Activated CD8-positive, alpha-beta memory T cell treated with anti-CD3 and anti-CD28 coated beads, Interleukin-2, amount 50 U/mL, for 48 hours (primary cell): ENCODE measurements at regions not wholly inside any gene's neighbourhood (a gene's known extent, or its start where the extent isn't known, plus 50 kb on each side); places are given as distances from the start of the nearest gene placed in this dataset.

ENCODE experiments used
- DNase-seq: peaks from one replicate; pipeline ENCODE4 v3.0.0-alpha.2; 2020

DNA sequence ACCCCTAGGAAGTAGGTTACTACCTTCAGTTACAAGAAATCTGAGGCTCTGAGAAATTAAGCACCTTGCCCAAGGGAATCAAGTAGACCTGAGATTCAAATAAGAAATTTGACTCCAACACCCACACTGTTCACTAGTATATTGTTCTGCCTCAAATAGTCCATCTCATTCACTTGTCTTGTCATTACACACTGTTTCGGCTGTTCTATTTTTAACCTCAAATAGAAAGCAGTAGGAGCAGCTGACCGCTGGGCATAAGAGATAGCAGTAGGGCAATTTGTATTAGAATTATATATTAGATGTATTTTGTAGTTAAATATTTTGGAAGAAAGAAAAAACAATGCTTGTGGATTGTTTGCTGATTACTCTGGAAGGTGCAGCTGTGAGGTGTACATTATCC is 185.1 kb downstream of the INHBA start:
- no peak for DNase-seq

DNA sequence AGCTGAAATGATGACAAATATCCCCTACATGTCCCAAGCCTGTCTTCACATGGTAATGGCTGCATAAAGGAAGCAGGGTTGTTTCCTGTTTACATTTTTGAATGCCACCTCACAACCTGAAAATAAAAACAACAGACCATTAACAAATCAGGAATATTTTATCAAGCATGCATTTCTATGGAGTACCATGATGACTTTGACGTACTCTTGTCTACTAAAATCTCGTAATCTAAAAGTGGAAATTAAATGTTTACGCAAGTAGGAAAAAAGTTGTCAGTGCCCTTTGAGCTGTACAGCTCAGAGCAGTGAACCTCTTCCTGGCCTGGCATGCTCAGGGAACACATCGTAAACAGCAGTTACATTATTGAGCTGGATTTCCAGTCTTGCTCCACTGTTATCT is 194.1 kb downstream of the INHBA start:
- DNase-seq, result no peak

DNA sequence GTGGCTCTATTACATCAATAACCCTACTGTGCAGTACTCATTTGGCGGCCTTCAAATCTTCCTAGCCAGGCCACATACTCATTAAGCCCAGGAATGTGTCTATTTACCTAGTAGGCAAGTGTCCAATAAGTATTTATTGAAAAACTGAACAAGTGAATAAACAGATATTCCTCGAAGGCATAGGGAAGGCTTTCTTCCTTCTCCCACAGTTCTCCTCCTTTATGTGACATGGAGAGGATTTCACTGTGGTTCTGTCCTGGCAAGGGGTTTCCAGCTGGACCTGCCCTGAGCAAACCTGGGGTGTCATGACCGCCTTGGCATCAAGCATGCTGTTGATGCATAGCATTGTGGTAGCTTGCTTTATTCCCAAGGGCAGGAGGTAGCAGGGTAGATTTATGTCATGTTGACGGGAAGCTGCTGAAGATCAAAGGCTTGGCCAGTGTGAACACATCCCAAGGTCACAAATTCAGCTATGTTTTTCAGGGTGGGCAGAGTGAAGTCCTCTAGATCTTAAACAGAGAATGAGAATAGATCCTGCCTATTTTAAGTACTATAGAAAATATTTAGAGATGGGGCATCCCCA is 195.1 kb downstream of the INHBA start:
- DNase-seq, result no peak

DNA sequence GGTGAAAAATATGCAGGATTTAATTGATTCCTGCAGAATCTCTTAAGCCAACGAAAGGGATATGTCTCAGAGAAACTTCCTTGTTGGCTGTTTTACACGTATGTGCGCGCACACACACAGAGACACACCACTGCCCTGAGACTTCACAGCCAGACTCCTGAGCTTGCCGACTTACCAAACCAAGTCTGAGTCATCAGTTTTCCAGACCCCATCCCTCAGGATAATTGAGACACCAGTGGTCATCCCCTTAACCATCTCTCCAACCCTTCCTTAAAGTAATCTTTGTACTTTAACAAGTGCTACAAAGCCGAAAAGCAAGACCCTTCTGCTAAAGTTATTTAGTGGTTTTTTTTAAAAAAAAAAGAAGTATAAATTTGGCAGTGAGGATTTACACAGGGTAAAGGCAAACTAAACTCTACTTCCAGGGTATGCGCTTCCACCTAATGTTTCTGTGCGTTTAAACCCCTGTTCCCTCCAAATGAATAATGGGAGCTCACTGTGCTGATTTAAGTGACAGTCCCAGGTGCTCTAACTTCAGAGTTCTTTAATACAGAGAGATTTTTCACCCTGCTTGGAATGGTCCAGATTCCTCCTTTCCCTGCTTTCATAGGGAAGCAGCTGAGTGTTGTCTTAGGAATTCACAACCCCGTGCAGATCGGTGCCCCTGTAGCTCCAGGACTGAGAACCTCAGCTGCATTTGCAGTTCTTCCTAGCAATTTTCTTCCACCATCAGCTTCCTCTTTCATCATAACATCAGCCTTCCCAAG is 198.5 kb downstream of the INHBA start:
- no peak for DNase-seq

DNA sequence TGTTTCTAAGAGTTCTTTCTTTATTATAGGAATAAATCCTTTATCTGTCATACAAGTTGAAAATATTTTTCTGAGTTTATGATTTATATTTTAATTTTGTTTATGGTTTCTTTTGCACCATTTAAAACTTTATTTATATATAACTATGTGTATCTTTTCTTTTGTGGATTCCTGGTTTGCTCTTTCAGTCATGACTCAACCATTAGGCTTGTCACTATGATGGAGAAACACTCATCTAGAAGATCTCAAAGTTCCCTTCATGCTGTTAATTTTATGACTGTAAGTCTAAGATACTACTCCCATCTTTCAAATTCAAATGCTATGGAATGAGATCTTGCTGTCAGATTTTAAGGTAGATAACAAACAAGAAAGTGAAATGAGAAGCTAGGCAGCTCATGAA is 199.5 kb downstream of the INHBA start:
- DNase-seq, result no peak

DNA sequence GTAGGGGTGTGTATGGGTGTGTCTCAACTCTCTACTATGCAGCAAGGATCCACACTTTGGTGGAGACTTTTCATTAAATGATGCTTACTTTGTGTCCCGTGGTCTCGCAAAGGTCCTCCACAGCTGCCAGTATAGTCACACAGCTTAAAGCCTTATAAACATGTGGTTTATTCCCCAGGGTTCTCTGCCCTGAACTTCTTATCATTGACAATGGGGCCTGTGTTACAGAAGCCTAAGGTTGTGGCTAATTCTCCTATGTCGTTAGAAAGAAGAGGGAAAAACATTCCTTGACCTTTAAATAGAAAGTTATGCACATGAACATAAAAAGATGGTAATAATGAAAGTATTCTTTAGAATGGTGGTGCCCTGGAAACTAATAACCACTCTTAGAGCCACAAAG is 201.4 kb downstream of the INHBA start:
- no peak for DNase-seq

DNA sequence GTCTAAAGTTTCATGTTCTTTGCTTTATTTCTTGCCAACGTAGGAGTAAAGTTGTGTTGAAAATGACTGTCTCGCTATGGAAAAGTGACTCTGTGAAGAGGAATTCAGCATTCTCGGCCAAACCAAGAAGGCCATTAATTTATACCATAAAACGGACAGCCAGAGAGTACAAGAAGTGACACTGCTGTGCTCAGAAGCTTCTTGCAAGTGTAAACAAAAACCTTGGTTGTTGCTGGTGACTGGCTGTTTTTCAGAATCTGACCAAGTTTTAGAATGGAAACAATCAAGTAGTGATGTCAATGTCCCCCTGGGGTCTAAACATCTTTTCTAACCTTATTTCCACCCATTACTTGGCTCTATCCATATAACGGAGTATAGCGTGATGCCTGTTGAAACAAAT is 201.9 kb downstream of the INHBA start:
- DNase-seq, result no peak

DNA sequence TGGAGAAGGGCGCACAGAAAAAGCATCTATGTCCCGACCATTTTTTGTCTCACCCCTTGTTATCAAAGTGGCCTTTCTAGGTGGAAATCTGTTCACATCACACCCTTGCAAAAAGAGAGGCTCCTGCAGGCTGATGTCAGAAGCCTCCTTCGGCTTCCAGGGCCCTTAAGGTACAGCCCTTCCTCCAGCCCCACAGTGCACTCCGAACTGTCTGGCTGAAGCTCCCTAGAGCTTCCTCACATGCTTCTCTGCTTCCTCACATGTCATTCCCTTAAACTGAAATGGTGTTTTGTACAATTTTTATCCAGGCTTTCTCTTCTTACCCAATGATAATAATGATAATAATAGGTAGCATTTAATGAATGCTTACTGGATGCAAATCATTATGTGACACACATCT is 210.3 kb downstream of the INHBA start:
- DNase-seq, result no peak

DNA sequence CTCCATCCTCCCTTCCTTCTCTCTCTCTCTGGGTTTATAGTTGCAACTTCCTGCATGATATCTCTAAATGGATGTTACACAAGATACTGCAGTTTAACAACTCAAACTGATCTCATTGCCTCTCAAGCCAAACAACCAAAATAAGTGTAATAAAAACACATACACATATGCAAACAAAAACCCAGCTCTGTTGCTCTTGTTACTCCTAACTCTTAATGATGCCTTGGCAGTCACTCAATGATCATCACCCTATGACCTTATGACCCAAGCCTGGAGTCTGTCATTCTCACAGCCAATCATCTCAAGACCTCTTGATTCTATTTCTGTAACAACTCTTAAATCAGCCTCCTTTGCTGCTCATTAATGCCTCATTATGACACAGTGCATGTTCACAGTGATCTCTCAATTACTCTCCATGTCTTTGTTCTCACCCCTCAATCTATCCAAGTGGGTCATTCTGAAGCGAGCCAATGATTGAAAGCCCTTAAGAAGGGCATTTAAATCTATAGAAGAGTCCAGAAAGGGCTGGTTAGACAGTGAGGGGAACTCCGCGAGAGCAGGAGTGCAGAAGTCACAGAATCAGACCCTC is 210.9 kb downstream of the INHBA start:
- no peak for DNase-seq

DNA sequence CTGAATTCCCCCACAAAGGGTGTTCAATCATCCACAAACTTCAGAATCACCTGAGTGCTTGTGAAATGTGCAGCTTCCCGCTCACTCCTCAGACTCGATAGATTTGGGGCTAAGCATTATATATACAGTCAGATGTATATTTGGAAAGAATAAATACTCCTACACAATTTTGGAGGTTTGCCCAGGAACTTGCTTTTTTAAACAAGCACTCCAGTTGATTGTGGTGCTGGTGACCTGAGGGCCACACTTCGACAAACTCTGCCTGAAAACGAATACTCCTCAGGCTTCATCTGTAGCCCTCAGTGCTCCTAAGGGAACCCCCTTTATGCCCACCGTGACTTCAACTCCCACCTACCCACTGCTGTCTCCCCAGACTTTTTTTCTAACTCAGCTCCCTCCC is 211.6 kb downstream of the INHBA start:
- no peak for DNase-seq

DNA sequence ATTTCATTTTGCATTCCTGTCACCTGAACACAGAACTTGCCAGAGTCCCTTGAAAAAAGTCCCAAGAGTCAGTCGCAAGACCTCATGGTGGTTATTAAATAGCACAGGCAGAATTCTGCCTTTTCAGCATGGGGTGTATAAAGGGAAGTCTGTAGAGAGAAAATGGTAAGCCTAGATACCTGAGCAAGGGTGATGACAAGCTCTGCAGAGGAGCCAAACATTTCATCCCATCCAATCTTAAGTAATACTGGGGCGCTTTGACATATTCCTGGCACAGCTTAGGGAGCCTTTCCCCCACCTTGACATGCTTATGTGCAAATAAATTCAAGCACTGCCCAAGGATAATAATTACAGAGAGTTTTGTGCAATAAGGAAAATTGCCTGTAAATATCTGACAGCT is 213.0 kb downstream of the INHBA start:
- no peak for DNase-seq

DNA sequence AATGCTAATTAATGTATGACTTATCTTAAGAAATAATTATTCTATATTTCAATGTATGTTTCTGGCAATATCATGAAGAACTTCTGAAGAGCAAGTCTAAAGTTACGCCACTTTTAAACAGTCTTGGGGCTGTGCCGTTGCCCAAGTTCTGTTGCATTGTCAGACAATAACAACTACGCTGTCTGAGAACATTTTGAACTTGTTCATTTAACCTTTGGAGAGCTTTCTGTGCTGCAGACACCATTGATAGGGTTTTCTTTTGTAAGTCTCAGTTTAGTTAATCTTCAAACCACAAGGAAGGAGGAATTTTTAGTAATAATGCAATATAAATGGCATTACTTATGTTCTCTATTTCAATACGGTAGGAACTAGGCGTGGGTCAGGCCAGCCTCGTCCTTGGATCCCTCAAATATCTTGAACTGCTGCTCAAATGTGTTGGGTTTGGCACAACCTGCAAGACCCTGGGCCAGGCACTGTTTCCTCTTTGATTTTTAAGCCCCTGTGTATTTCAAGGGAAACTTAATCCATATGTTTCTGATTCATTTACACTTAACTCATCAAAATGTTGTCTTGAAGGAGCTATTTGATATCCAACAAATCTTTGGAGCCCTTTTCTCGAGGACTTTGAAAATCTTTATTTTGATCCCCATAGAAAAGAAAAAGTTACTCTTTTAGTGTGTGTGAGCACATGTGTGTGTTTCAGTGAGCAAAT is 215.5 kb downstream of the INHBA start:
- no peak for DNase-seq

DNA sequence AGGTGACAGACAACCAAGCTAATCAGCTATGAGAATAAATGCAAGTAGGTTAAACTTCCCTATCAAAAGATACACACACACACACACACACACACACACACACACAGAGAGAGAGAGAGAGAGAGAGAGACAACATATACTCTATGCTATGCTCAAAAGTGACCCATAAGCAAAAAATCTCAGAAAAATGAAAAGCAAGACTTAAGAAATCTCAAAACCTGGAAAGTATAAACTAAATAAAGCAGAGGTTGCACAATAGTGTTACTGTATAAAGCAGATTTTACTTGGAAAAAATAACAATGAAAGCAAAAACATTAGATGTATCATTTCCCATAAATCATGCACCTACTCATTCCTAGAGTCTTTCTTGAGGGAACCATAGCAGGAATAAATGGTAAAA is 221.5 kb downstream of the INHBA start:
- no peak for DNase-seq

DNA sequence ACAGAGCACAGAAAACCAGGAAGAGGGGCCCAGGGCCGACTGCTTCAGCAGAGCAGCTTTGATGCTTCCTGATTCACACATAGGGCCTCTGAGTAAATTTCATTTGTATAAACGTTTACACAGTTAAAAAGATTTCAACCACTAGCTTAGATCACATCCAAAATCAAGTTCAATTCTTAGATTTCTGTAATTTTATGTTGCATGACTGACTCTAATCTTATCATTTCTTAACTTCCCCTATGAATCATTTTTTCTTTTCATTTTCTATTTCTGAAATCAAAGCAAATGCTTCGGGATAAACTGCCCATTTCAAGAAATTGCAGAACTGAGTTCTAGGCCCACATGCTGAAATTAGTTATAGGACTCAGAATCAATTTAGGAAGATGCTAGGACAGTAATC is 224.7 kb downstream of the INHBA start:
- DNase-seq, result no peak

DNA sequence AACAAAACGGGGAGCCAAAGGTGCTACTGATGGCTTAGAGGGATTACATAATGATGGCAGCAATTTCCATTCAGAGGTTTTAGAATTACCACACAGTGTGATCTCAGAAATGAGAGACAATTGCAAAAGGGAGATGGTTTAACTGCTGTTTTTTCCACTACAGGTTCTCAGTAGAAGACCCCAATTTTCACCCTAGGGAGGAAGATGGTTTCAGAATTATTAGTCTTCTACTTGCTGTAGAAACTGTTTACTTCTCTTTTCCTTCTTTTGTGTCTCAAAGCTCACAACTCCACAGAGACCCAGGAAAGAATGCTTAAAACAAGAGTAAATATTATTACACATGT is 226.5 kb downstream of the INHBA start:
- DNase-seq, result no peak

DNA sequence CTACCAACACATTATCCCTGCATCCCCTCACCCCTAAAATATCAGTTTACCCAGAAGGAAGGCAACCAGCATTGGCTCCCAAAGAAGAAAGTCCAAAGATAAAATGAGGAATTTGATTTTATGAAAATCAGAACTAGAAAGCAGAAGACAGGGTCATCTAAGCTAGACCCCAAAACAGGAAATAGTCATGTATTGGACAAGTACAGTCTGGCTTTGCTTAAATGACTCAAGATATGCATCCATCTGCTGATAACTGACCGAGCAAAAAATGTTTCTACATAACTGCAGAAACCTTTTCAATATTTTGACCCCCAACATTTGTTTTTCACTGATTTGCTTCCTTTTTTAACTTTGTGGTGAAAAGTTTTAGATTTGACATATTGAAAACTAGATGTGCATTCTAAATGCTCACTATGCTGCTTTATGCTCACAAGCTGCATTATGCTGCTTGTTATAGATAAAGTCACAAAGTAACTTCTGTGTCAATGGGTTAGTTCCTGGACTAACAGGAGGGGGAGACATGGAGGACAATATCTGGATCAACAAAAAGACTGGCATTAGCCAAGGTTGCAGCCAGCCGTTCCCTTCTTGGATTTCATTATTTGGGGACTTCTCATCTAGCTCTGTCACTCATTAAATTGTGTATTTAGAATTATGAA is 227.0 kb downstream of the INHBA start:
- no peak for DNase-seq

DNA sequence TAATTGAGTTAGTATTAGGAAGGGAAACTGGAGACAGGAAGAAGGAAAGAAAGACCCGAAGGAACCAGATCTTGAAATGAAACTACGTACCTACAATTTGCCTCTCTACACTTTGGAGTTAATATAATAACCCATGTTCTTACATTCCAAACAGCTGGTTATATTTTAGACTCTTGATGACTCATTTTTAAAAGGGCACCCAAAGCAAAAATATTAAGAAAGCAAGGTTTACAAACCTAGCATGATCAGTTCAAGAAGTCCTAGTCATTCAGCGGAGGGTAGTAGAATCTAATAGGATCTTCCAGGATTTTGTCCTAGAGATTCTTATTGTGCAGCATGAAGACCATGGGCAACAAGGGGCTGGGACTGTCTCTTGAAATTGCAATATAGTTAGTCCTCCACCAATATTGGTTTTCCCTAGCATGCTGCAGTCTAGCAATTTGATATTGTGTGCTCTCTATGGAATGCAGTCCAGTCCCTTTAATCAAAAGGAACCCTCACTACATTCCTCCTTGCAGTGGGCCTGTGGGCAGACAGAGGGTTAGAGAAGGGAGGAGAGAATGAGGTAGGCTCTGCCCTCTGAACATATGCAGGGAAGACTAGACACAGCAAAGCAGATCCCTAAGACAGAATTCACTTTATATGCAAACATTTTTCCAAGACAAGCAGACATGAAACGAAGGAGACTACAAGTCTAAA is 230.3 kb downstream of the INHBA start:
- DNase-seq, result no peak

DNA sequence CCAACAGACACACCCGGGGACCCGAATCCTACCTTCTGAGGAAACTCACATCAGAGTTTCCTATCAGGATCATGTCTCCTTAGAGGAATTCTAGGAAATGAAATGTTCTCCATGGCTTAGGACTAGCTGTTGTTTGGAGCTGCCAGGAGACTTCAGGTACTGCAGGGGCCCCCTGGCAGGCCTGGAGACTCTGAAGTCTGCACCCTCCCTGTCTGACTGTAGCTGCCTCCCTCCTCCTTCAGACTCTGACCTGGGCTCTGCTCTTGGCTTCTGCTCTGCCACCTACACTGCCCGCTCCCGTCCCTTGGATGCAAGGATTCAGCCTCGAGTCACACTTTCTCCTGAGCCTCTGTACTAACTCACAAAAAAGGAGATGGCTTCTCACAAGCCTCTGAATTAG is 232.8 kb downstream of the INHBA start:
- DNase-seq, result no peak

DNA sequence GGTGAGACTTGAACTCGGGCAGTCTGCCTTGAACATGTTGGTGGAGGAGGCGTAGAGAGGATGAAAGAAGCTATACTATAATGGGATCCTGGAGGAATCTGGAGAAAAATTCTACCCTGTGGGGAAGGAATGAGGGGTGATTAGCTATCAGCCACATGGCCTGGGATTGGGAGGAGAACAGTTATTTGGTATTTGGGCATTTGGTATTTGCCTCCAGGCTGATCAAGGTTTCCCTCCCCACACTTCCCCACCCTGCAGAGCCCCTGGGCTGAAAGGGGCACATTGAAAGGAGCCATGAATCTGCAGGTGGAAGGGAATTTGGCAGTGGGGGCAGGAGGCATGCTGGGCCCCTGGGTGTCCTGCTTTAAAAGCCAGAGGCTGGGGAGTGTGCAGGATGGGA is 235.3 kb downstream of the INHBA start:
- no peak for DNase-seq

DNA sequence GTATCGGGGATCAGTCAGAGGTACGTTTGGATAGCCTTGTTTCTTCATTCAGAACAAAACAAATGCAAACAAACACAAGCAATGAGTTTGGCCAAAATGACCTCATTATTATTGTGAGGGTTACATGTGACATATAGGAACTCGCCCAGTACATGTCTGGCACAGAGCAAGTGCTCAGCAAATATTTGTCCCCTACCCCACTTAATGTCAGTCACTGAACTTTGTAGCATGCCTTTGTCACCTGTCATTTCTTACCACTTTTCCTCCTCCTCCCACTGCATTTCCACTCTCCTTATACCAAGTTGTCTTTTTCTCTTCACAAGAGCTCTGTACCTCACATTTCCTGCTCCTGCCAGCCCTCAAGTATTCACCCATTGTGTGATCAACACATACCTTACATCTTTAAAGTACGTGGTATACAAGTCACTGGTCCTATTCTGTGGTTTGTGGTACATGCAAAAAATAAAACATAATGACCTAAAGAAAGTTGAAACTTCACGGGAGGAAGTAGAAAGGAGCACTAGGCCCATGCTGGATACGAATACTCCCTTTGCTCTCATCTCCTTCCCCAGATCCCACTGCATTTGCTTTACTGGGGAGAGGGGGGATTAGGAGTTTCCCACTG is 236.0 kb downstream of the INHBA start:
- DNase-seq, result no peak

DNA sequence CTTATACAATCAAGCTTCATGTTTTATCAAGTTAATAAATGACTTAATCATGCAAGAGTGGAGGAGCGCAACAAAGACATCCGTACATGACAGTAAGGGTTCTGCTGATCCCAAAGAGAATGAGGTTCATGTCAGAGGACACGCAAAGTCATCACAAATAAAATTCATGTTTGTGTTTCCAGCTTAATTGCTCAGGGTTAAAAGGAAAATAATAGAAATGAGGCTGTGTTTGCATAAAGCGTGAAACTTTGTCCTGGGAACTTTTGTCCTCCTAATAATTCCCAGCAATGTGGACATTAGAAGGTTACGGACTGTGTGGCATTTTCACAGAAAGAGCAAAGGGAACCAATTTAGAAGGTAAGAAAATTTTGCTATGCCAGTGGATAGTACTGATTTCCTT is 237.3 kb downstream of the INHBA start:
- no peak for DNase-seq

DNA sequence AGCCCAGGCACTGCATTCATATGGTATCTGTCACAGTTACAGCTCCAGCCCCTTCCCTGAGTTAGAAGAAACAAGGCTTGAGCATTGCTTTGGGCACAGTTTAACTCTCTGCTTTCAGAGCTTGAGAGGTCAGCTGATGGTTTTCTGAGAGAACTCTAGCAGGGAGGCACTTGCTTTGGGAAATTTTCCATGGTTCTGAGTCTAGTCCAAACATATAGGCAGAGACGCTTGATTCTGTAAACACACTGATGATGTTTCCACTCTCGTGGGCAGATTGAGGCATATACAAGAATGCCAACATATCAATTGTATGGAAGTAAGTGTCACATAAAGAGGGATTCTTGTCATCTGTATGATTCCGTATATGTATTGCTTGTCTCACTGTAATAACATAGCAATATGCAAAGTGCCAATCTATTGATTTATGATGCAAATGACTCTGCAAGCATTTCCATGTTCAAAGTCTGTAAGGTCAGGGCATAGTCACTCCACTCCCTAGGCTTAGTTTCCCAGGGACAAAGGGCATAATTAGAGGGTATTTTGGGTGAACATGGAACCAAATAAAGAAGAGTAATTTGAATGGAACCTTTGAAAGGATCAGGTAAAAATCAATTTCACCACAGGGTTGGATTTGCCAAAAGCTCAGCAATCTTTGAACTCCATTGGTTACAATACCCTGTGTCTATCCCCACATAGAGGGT is 239.0 kb downstream of the INHBA start:
- no peak for DNase-seq
